T47D (cell line): ENCODE measurements at regions not wholly inside any gene's neighbourhood (a gene's known extent, or its start where the extent isn't known, plus 50 kb on each side); places are given as distances from the start of the nearest gene placed in this dataset.
A peak's percentile ranks its signal among the peaks of the same experiment; 100 is the strongest.

Experiments
- DNase-seq, 2 experiments: peaks; one replicate each; pipeline versions ENCODE4 v3.0.0 to v3.0.0-alpha.2; 2011 to 2012; ENCODE audit warnings: low read depth in 1 of 2, low spot score in 1 of 2
- JUND ChIP-seq: IDR thresholded peaks from 2 replicates; pipeline ENCODE4 v1.6.1; 2012; ENCODE audit warnings: low read depth
- in situ Hi-C: cut with HindIII; loops from 2 replicates; pipeline ENCODE4 v1.10.0; 2016; ENCODE audit warnings: low sequenced_read_pairs, low pct_unique_long_range_greater_than_20kb

DNA sequence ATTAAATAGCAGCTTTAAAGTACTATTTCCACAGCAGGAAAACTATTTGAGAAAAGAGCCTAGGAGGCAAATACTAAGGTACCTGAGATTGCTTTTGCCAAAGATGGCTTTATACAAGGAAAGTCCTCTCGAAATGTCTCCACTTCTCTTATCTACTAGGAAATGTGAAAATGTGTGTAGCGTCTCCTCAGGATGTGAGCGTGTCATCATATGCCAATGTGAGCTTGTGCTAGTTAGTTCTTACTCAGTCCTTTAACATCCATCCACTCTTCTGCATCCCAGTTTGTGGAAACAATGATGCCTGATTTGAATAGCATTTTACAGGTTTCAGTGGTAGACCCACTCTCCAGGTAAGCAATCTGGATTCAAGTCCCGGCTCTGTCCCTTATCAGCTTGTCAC, 421.0 kb downstream of the DYNC2H1 start:
- no peak for TF ChIP-seq JUND
- in situ Hi-C loops, result no loop called here
- DNase-seq, result no peak

DNA sequence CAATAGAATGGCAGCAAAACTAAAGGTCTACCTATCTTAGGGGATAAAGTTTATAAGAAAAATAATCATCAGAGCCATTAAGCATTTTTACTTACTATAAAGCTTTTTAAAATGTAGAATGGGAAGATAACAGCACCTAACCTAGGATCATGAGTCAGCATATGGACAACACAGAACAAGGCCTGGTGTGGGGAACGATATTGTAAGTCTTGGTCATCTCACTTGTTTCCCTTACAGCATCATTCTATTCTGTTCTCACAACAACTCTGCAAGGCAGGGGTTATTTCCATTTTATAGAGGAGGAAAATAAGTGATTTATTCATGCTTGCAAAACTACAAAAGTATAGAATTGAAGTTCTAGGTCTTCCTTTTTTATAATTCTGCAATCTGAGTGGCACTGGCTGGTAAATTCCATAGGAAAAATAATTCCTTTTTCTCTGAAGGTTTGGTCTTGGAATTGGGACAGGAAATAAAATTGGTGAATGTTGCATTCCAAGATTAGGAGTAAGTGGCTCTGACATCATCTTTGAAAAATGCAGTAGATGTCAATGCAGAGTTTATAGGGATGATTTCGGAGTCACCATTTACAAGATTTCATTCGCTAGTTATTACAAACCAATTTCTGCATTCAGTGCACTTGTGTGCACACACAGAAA, 423.0 kb downstream of the DYNC2H1 start:
- TF ChIP-seq JUND, result no peak

GRCh38 chr11:103534191-103534590, 425.0 kb downstream of the DYNC2H1 start:
- in situ Hi-C loops, result no loop called here
- no peak for DNase-seq
- TF ChIP-seq JUND, result no peak

More for the DNA sequence above, 423.0 kb downstream of the DYNC2H1 start:
- no peak for DNase-seq
- in situ Hi-C loops, result no loop called here

- TF ChIP-seq JUND, result no peak
- no peak for DNase-seq
- in situ Hi-C loops, result no loop called here
These were observed 425.7 kb downstream of the DYNC2H1 start for GRCh38 chr11:103534959-103535358.

DNA sequence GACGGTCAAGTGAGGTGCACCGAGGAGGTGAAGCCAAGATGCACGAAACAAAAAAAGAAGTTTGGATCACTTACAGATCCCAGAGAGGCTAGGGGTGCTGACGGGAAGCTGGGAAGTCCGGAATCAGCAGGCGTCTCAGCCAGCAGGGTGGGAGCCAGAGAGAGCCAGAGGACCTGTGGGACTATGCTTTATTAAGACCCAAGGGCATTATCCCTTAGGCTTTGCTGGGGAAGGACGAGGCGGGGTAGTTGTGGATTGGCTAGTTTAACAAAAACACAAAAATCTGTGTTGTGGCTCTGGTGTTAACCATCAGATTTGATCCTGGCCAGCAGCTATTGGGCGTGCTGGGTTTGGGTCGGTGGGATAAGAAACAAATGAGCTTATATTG, 427.1 kb downstream of the DYNC2H1 start:
- no peak for TF ChIP-seq JUND
- DNase-seq, result no peak
- in situ Hi-C loops, result no loop called here

DNA sequence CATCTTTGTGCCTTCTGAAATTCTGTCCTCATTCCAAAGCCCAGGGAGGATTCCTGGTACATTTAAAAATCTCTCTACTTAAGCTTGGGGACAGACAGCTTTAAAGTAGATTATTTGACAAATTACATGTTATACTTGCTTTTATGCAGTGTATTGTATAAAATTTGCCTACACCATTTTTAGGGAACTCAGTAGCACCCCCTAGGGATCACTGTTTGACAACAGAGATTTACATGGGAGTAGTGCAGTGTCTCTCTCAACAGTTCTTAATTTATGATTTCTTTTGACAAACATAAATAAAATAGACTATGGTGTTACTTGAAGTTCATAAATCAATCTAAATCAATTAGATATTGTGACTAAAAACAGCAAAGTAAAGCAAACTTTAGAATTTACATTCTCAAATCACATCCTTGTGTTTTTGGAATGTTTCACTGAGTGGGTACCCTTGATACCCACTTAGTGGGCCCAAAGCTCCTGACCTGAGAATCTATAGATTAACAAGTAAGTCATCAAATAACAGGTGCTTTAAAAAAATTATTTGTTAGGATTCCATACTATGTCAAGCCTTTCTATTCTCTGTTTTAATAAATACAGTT, 428.8 kb downstream of the DYNC2H1 start:
- in situ Hi-C loops, result no loop called here
- peak in 1 of 2 experiments; percentile 49 for DNase-seq
- TF ChIP-seq JUND, result no peak

DNA sequence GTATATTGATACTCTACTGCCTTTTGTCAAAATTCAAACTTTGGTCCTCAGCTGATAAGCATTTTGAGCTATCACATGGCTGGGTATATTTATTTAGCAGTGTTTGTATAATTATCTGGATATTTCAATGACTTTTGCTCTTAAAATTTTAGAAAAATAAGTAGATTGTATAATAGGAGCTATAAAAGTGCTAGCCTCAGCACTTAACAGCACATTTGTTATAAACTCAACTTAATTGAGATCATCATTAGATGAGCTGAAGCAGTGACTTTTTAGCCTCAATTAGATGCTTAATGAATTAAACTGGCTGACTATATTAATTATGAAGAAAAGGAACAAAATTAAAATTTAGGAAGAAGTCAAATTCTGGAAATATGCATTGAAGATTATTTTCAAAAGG, 429.9 kb downstream of the DYNC2H1 start:
- no peak for DNase-seq
- TF ChIP-seq JUND, result no peak
- in situ Hi-C loops, result no loop called here

GRCh38 chr11:103541186-103541795, 432.1 kb downstream of the DYNC2H1 start:
- DNase-seq, result peak in 1 of 2 experiments; percentile 48
- no peak for TF ChIP-seq JUND
- in situ Hi-C loops, result no loop called here

GRCh38 chr11:103542851-103543250, 433.6 kb downstream of the DYNC2H1 start:
- in situ Hi-C loops, result no loop called here
- TF ChIP-seq JUND, result no peak
- no peak for DNase-seq

DNA sequence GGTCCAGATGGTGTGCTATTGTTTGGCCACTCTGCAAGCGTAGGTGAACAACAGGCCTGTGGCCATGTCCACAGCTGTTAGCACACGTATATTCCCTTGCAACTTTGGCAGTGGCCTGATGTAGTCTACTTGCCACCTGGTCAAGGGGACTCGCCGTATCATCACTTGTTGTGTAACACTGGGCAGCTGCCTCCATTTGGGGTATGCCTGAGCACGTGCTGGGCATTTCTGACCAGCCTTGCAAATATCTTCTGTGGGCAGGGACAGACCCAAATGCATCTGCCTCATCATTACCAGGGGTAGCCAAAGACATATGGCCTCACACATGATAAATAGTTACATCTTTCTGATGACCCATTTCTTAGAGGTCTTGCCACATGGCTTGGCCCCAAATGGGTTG, 434.2 kb downstream of the DYNC2H1 start:
- TF ChIP-seq JUND, result no peak
- in situ Hi-C loops, result no loop called here
- DNase-seq, result no peak

- no peak for DNase-seq
- in situ Hi-C loops, result no loop called here
- no peak for TF ChIP-seq JUND
These were observed 435.6 kb downstream of the DYNC2H1 start for GRCh38 chr11:103544874-103545273.

DNA sequence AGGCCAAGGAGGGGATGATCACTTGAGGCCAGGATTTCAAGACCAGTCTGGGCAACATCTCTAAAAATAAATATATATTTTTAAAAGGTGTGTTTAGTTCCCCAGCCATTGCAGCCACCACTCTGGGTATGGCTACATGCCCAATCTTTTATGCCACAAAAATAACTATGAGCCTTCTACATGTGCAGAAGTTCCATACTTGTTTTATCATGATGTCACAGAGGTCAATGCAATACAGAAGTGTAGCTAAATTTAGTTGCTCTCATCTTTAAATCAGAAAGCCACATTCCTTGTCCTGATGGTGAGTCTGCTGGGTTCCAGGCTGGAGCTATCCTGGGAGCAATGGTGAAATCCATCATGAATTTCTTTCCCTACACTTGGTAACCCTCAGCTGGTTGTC, 436.3 kb downstream of the DYNC2H1 start:
- in situ Hi-C loops, result no loop called here
- no peak for TF ChIP-seq JUND
- DNase-seq, result no peak

DNA sequence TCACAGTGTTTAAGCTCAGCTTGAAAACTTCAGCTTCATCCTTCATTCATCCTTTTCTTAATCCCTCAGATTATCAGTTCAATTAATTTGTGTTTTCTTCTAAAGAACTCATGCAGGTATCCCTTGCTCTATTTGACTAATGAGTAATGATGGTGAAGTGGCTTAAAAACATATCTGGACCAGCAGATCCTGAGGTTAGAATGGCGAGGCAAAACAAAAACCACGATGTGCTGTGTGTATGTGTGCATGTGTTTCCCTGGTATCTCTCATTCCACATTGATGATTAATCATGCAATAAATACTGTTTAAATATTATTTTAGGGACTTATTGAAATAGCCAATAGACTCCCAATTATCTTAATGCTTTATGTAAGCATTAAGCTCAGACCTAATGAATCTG, 437.0 kb downstream of the DYNC2H1 start:
- in situ Hi-C loops, result no loop called here
- no peak for DNase-seq
- no peak for TF ChIP-seq JUND
